HG02970 (cell line): ENCODE measurements at regions not wholly inside any gene's neighbourhood (a gene's known extent, or its start where the extent isn't known, plus 50 kb on each side); places are given as distances from the start of the nearest gene placed in this dataset.
A peak's percentile ranks its signal among the peaks of the same experiment; 100 is the strongest.
"Not testable (repeated sequence)": the region's sequence is repeated elsewhere in the genome, so short reads cannot be mapped to it uniquely, and the experiment has no call there.

Source experiments
- ATAC-seq: cut with Tn5 transposase; IDR thresholded peaks from one replicate; pipeline ENCODE4 v1.9.1; 2021; ENCODE audit warnings: mild to moderate bottlenecking, moderate library complexity, moderate number of reproducible peaks; ENCODE audit not compliant: unreplicated experiment, low FRiP score

DNA sequence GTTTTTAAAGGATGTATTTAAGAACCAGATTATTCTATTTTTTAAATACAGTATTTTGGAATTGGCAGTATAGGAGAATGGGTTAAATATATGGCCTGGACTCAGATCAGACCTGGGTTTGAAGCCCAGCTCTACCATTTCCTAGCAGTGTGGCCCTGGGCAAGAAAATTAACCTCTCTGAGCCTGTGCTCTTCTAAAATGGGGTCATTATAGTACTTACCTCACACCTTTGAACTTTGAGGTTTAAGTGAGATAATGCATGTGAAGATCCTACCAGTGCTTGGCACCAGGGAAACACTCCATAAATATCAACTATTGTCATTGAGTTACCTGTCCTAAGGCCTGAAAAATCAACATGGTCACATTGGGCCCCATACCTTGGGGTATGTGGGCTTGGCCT lies 93.4 kb upstream of the WSB1 start:
- ATAC-seq, result no peak

DNA sequence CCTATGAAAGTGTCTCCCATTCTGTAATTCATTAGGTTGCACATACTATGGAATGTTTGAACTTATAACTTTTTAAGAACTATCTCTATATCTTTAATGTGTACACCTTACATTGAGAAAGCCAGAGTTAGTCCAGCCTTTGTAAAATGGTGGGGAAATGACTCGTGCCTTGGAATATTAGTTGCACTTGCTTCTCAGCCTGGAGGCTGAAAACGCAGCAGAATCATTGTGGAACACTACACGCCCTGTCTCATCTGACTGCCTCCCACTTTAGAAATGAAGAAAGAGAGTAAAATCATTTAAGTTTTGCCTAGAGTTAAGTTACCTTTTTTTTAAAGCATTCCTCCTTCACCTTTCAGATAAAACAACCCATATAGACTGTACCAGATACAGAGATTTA lies 90.7 kb upstream of the WSB1 start:
- no peak for ATAC-seq

- ATAC-seq, result no peak
Observed at GRCh38 chr17:27206447-27206846, 87.5 kb upstream of the WSB1 start.

GRCh38 chr17:27207073-27207513 lies 86.8 kb upstream of the WSB1 start:
- ATAC-seq, result no peak

GRCh38 chr17:27208370-27208769 lies 85.5 kb upstream of the WSB1 start:
- not testable (repeated sequence) for ATAC-seq

- no peak for ATAC-seq
Observed at GRCh38 chr17:27209316-27209715, 84.6 kb upstream of the WSB1 start.

DNA sequence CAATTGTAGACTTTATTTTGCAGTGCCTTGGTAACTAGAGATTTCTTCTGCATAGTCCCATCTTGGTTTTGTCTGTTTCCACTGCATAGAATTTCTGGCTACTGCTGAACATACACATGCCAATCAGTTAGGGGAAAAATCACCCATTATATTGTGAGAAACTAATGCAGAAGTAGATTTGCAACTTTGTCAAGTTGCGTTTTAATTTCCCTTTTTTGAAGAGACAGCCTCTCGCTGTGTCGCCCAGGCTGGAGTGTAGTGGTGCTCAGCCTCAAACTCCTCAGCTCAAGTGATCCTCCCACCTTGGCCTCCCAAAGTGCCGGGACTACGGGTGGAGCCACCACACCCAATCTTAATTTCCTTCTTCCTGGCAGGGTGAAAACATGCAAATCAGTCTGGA lies 83.1 kb upstream of the WSB1 start:
- ATAC-seq, result not testable (repeated sequence)

GRCh38 chr17:27216836-27217235 lies 77.1 kb upstream of the WSB1 start:
- no peak for ATAC-seq

- ATAC-seq, result peak; percentile 77
Observed at GRCh38 chr17:27217631-27218030, 76.3 kb upstream of the WSB1 start.

- no peak for ATAC-seq
Observed at GRCh38 chr17:27218041-27218440, 75.9 kb upstream of the WSB1 start.

DNA sequence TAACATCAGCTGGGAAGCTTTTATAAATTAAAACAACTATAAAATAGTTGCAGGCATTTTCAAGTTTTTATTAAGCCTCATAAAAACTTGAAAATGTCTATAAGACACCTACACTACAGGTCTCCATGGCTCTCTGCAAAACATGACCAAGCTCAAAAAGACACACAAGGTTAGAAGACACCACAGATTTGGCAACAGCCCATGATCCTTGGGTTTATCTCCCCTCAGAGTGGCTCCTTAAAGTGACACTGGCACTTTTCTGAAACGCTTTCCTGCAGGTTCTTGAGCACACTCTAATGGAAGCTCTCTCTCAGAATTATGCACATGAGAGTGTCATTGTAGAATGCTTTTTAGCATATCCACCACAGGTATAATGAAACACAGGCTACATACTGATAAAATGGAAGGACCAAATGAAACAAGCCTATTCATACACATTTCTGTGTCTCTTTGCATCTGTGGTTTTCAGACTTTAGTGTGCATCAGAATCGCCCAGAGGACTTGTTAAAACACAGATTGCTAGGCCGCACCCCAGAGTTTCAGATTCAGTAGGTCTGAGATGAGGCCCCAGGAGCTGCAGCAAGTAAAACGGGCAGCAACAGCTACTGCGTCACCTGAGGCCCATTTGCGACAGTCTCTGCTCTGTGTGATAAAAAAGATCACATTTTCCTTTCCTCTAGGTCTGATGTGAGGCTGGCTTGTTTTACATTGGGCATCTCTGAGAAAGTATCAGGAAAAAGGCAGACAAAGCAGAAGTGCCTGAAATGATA lies 75.0 kb upstream of the WSB1 start:
- no peak for ATAC-seq

- no peak for ATAC-seq
Observed at GRCh38 chr17:27222515-27222914, 71.4 kb upstream of the WSB1 start.

DNA sequence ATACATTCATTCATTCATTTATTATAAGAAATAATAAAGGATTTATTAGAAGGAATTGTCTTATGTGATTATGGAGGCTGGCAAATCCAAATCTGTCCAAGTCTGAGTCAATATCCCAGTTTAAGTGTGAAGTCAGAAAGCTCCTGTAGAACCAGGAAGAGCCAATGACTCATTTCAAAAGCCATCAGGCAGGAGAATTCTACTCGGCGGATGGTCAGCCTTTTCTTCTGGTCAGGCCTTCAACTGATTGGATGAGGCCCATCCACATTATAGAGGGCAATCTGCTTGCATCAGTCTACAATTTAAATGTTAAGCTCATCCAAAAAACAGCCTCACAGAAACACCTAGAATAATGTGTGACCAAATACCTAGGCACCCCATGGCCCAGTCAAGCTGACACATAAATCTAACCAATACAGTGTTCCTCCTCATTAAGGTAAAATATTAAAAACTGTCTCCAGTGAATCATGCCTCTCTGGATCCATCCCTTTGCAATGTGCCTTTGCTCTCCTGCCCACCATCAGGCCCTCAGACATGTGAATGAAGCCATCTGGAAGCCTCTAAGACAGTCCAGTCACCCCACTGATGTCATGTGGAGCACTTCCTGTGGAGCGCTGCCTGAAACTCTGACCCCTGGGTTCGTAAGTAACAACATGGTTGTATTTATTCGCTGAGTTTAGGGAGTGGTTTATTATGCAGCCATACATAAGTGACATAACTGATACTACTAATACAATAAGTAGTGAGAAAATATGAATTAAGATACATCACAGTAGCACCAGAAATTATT lies 69.2 kb upstream of the WSB1 start:
- ATAC-seq, result no peak

DNA sequence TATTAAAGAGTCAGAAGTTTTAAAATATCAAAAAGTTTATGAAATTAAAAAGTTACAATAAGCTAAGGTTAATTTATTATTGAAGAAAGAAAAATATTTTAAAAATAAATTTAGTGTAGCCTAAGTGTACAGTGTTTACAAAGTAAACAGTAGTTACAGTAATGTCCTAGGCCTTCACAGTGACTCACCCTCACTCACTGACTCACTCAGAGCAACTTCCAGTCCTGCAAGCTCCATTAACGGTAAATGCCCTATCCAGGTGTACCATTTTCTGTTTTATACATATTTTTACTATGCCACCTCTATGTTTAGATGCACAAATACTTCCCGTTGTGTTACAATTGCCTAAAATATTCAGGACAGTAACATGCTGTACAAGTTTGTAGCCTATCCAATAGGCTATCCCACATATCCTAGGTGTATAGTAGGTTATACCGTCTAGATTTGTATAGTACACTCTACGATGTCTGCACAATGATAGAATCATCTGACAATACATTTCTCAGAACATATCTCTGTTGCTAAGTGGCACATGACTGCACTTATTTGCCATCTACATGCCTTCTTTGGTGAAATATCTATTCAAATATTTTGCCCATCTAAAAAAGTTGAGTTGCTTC lies 67.2 kb upstream of the WSB1 start:
- no peak for ATAC-seq

DNA sequence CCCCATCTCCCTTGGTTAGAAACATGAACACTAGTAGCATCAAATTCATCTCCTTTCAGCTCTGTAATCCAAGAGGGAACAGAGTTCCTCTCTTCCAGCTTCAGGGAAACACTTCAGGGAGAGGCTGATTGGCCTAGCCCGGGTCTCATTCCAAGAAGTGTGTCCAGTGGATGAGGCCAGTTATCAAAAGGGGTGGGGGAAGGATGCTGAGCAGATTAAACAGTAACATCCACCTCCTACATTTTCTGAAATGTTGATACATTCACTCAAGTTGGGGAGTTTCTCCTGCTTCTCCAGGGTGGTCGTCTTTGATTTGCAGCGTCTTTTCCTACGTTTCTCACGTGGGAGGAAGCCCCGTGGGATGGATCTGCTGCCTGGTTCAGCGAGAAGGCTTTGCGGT lies 62.9 kb upstream of the WSB1 start:
- ATAC-seq, result no peak

DNA sequence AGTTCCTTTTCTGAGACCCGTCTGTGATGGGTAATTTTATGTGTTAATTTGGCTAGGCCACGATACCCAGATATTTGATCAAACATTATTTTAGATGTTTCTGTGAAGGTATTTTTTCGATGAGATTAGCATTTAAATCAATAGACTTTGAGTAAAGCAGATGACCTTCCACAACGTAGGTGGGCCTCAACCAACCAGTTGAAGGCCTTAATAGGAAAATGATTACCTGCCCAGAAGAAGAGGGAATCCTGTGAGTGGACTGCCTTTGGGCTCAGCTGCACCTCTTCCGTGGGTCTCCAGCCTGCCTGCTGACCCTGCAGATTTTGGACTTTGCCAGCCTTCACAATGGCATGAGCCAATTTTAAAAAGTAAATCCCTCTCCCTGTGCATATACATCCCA lies 61.6 kb upstream of the WSB1 start:
- no peak for ATAC-seq

DNA sequence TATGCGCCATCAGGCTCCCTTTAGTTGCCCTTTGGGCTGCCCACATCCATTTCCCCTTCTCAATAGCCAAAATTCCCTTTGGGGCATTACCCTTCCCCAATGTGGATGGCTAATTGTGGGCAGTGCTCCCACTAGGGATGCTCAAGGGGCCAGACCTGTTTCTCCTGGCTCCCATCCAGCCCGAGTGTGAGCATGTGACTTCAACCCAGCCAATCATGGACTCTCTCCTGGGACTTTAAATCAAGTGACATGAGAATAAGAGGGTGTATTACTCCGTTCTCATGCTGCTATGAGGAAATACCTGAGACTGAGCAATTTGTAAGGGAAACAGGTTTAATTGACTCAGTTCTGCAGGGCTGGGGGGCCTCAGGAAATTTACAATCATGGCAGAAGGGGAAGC lies 60.9 kb upstream of the WSB1 start:
- ATAC-seq, result no peak

DNA sequence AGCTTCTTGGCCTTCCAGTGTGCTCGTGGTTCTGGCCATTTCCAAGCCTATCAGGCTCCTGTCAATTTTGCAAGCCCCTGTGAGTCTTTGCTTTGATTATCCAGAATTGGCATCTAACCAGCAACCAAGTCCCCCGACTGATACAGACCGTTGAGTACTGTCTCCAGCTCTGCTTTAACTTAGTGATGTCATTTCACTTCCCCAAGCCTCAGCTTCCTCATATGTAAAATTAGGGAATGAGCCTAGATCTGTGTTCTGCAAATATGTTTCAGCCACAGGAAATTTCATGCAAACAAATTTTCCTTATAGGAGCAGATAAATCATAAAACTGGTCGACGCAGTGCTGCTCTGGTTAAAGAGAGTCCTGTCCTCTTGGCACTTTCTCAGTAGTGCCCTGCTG lies 60.1 kb upstream of the WSB1 start:
- no peak for ATAC-seq

- no peak for ATAC-seq
Observed at GRCh38 chr17:27236717-27237315, 57.1 kb upstream of the WSB1 start.

DNA sequence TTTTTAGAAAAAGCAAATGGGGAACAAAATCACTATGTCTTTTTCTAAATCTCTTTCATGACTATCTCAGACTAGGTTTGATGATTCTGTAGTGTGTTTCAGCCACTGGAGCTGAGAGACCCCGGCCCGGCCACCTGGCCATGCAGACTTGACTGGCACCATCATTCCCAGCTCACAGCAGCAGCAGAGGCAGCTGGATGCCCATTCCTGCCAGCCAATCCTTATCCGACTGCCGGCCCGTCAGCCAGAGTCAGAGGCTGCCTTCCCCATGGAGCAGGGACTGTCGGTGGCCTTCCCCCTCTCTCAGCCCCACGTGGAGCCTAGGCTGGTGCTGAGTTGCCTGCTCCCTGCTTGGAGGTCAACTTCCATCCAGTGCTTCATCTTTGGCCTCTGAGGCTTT lies 56.0 kb upstream of the WSB1 start:
- no peak for ATAC-seq

GRCh38 chr17:27239046-27239445 lies 54.9 kb upstream of the WSB1 start:
- ATAC-seq, result no peak
